NT2/D1 (cell line): ENCODE measurements at regions not wholly inside any gene's neighbourhood (a gene's known extent, or its start where the extent isn't known, plus 50 kb on each side); places are given as distances from the start of the nearest gene placed in this dataset.

Source experiments
- YY1 ChIP-seq: IDR thresholded peaks from 2 replicates; pipeline ENCODE4 v1.6.1; 2011; ENCODE audit not compliant: insufficient read length, insufficient read depth
- ZNF274 ChIP-seq: IDR thresholded peaks from 2 replicates; pipeline ENCODE4 v1.6.1; 2011; ENCODE audit warnings: mild to moderate bottlenecking, low read depth, low read length

DNA sequence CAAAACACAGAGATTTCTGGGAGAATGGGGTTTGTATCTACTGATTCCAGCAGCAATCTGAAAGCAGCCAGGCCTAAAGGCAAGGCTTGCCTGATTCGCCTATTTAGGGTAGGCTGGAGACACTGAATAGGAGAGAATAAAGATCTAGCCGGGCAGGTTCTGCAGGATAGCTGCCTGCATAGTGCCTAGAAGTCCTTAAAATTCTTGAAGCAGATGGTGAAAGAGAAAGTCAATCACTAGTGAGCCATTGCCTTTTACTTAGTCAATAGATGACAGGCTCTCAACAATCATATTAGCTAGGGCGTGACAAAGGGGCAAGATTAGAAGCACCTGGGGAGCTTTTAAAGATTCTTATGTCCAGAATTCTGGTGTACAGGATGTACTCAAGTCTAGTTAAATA lies 522.7 kb downstream of the HTR1A start:
- no peak for TF ChIP-seq ZNF274
- TF ChIP-seq YY1 = no peak
